SK-N-SH (cell line): ENCODE measurements at regions not wholly inside any gene's neighbourhood (a gene's known extent, or its start where the extent isn't known, plus 50 kb on each side); places are given as distances from the start of the nearest gene placed in this dataset.

Experiments
- CTCF ChIP-seq: fragments of 200-600 bp; sonication (generic); IDR thresholded peaks from 2 replicates; pipeline ENCODE4 v1.6.1; 2017; ENCODE audit warnings: antibody characterized with exemption, mild to moderate bottlenecking, moderate library complexity
- NRF1 ChIP-seq: IDR thresholded peaks from 2 replicates; pipeline ENCODE4 v1.6.1; 2012; ENCODE audit warnings: low read depth, mild to moderate bottlenecking, low read length
- RAD21 ChIP-seq: IDR thresholded peaks from 2 replicates; pipeline ENCODE4 v1.6.1; 2012; ENCODE audit warnings: mild to moderate bottlenecking, low read length
- TAF1 ChIP-seq: IDR thresholded peaks from 2 replicates; pipeline ENCODE4 v1.6.1; 2012; ENCODE audit warnings: low read depth, mild to moderate bottlenecking, low read length, moderate library complexity, borderline replicate concordance
- ZBTB33 ChIP-seq: IDR thresholded peaks from 2 replicates; pipeline ENCODE4 v1.4.0; 2012; ENCODE audit warnings: low read depth, borderline replicate concordance

GRCh38 chr5:1946776-1947175, 64.1 kb upstream of the IRX4 start:
- no peak for TF ChIP-seq TAF1
- TF ChIP-seq CTCF: no peak
- no peak for TF ChIP-seq ZBTB33
- TF ChIP-seq RAD21: no peak
- TF ChIP-seq NRF1: no peak
